GM18499 (cell line): ENCODE measurements at regions not wholly inside any gene's neighbourhood (a gene's known extent, or its start where the extent isn't known, plus 50 kb on each side); places are given as distances from the start of the nearest gene placed in this dataset.

ENCODE experiments used
- ATAC-seq: cut with Tn5 transposase; IDR thresholded peaks from one replicate; pipeline ENCODE4 v1.9.1; 2021; ENCODE audit warnings: moderate number of reproducible peaks; ENCODE audit not compliant: insufficient read depth, unreplicated experiment

DNA sequence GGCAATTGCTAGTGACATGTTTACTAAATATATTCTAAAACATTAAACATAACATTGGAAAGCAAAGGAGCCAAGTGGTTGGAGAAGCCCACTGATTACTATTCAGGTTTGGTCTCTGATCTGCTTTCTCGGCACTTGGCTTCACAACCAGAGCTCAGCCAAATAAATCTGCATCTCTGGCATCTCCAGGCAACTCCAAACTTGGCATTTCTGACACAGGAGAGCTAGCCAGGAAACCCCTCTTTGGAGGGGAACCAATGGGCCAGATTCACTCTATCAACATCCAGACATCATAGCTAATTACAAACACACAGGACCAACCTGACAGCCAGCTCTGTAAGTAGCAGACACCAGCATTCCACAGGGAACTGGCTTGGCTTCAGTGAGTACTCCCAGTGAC is 150.3 kb upstream of the ETAA1 start:
- no peak for ATAC-seq

DNA sequence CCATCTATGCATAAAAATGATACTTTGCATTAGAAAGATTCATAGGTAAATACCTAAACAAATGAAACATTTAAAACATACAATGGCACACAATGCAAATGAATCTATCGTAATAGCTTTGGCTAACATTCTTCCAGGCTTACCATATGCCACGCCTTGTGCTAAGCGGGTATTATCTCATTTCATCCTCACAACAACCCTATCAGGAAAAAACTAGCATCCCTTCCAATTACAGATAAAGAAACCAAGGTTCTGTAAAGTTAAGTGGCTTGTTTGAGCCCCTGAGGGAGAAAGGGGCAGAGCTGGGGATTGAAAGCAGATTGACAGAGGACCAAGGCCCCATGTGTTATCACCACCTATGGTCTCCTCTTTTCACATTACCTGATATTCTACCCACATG is 145.4 kb upstream of the ETAA1 start:
- ATAC-seq = no peak

DNA sequence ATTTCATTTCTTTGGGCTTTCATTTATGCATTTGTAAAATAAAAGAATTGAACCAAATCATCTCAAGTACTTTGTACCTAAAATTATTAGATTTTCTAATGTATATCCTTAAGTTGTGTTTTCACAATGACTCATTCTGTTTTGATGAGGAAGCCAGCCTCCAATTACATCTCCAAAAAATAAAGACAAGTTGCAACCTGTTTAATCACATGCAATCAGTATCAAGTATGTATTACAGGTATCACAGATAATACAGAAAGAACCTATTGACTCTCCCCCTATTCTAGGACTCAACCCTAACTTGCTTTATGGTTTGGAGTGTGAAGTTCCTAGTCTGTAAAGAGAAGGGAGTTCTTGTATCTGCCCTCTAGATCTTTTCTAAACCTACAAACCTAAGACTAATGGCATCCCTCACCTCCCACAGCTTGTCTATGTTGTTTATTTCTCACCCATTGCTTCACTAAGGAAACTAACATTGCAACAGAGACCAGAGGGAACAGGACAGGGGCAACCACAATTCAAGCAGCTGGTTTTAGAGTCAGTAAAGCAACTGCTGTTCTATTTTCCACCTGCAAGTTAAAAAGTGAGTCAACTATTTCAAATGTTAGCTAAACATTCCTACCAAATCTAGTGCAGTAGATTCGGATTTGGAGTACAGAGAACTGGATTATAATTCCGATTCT is 141.1 kb upstream of the ETAA1 start:
- no peak for ATAC-seq

DNA sequence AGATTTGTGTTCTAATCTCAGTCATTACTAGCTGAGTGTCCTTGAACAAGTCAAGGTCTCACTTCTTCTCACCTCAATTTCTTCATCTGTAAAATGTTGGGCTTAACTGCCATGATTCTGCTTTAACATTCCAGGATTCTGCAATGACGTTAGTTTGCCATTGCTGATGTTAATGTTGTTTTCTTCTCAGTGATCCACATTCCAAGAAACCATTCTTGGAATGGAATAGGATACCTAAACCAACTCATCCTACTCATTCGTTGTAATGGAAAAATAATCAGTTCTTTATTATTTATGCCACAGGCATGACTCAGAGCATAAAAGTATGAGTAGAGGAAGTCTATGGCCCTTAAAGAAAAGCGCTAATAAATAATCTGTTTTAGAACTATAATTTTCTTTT is 140.2 kb upstream of the ETAA1 start:
- ATAC-seq = no peak

DNA sequence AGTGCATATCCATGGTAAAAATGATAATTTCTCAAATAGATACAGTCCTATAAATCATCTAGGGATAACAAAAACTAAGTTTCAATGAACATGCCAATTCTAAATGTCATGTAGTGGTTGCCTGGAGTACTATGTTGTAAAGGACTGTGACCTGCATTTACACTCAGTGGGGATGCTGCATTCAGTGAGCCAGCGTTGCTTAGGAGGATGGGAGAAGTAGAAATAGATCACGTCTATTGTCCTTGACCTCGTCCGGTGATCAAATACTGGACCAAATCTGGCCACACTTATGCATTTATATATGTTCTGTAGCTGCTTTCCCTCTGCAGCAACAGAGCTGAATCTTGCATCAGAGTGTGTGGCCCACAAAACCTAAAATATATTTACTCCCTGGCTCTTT is 139.0 kb upstream of the ETAA1 start:
- ATAC-seq = no peak

DNA sequence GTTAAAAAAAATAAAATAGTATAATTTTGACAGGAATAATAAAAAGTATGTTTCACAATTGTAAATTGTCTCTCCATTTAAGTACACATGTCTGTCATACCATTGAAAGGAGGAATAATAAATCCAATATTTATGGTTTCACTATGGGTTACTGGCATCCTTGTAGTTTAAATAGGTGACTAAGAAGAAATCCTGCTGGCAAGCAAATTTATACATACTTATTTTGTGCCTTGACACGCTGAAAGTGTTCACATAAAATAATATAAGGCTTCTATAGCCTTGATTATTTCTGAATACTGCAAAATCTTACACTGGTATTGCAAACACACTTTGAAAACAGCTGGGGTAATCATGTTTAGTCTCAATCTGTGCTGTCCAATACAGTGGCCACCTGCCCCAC is 138.3 kb upstream of the ETAA1 start:
- ATAC-seq = no peak

DNA sequence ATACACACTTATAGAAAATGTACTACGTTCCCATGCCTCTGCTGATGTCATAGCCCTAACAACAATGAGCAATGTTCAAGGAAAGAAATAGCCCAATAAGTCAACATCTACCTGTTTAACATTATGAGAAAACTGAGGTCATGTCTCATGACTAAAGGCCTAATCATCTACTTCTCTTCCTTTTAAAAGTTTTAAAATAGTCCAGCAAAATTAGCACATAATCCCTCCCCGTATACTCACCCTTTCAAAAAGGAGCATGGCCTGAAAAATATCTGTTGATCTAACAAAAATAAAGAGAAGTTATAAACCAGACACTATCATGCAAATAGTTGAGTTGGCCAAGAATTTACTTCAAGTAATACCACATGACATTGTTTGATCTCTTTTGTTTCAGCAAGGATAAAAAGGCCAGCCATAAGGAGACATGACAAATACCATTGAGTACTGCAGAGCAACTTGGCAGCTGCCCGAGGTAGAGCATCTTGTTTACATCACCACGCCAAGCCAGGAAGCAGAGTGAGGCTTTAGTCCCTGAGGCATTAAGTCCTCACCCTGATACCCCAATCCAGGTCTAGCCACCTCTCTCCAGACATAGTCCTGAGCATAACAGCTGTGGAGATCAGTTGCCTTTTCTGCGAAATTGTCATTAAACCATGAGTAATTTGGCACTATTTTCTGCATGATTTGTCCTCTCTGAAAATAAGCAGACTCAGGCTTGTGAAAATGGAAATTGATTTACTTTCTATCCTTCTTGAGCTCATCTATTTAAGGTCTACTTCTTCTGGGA is 137.4 kb upstream of the ETAA1 start:
- ATAC-seq = no peak

DNA sequence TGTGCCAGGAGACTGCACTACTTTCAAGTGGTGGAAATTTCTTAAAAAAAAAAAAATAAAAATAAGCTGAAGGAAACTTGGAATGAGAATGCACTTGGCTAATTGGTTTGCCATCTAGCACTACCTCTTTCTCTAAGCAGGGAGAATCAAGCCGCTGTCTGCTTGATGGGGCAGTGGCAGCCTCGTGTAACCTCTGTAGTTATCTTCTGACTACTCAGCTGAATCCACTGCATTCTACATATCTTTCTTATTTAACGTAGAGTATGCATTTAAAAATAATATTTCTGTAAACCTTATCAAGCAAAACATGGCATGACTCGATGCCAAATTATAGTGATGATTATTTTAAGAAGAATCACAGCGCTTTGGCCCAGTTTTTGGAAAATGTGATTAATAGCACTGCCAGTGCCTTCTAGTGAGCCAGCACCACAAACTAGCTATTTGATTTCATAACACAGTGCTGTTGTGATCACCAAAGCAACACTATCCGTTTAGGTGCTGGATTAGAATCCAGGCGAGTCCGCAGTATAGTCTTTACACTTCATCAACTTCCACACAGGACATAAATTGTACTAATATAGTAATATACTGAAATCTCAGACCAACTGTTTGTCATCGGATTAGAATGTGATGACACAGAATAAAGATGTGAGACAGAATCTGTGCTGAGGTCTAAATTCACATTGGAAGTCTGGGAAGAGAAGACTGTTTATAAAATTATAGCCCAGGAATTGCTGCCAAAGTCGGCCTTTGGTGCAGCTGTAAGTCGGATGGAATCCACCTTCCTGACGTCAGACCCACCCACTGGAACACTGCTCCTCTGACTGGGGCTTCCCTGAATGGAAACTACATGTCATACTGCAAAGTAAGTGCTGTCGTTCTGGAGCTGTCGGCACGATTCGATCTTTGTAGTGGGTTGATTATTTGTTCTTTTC is 136.5 kb upstream of the ETAA1 start:
- no peak for ATAC-seq

DNA sequence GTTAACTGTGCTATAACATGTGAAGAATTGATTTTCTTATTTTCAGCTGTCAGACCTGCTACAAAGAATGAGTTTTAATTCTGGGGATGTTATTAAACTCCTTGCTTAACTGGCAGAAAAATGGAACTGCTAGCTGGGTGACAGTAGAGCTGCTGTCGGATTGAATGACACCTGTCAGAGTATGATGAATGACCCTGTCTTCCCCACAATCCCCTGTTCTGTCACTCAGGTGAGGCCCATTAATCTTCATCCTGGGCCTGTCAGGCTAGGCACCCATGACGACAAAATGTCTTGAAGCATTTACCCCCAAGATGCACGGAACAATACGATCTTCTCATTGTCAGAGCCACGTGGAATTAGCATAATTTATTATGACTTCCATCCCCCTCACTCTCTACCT is 129.9 kb upstream of the ETAA1 start:
- no peak for ATAC-seq

DNA sequence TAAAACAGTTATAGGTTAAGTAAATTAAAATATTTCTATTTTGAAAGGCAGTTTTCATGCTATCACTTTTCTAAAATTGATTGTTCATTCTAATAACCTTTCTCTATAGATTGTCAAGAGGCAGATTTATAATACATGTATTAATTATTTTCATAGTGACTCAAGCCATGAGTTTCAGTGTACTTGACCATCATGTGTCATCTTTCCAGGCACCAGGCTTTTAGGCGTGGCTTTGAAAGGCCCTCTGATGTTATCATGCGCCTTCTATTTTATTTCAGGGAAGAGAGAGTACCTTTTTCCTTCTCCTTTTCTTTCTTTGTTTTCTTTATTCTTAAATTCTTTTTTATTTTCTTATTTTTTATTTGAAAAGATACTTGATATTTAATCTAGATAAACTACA is 128.3 kb upstream of the ETAA1 start:
- ATAC-seq = no peak

DNA sequence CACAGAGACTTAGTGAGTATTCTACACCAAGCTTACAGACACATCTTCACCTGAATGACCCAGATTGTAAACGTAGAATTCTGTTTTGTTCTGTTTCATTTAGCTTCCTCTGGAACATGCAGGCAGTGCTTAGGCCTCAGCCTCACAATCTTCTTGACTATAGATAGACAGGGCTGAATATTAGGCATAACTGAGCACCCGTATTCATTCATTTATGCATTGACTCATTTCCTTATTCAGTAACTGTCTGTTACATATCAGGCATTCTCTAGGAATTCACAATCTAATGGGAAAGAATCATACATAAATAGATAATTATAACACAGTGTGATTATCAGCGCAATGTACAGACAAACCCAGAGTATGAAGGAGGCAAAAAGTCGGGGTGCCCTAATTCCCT is 124.9 kb upstream of the ETAA1 start:
- no peak for ATAC-seq

DNA sequence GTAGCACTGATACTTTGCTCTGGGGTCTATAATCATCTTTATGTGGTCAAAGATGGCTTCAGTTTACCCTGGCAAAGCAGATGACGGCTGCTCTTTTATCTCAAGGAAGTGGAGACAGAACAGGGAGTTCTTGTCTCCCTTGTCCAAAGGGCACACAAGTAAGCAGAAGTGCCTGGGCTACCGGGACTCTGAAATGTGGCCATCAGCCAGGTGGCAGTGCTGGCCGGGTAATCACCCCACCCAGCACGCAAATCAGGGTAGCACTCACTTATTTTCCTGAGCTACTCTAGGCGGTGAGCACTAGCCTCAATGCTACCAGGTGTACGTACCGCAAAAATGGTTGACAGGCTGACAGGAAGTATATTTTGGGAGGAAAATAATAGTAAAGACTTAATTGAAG is 119.7 kb upstream of the ETAA1 start:
- ATAC-seq = no peak

DNA sequence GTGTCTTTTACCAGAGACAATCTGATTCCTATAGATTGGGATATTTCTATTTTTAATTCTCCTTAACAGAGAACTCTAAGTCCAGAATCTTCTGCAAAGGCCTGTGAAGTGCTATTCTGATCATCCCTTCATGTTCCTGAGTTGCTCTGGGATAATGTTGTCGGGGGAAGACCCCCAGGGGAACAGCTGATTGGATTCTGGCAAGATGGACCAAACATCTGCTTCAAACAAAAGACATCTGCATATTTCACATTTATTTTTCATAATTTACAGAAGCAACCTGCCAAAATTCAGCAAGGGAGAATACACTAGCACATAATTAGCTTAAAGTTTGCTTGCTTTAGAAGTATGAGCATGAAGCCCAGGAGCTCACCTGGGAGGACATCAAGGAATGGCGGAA is 116.0 kb upstream of the ETAA1 start:
- no peak for ATAC-seq

DNA sequence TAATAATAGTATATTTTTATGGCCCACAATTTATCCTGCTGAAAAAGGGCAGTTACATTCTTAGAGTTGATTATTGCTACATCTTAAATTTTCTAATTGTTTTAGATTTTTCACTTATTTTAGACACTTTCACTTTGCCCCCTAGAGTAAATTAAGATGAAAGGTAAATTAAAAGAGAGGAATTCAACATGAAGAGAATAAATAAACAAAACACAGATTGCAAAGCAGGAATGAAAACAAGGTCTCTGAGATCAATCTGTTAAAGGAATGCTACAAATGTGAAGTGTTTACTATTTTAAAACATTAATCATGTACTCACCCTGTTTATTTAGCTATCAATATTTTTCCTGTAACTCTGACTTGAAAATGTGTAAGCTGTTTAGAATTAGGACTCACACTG is 113.5 kb upstream of the ETAA1 start:
- no peak for ATAC-seq

DNA sequence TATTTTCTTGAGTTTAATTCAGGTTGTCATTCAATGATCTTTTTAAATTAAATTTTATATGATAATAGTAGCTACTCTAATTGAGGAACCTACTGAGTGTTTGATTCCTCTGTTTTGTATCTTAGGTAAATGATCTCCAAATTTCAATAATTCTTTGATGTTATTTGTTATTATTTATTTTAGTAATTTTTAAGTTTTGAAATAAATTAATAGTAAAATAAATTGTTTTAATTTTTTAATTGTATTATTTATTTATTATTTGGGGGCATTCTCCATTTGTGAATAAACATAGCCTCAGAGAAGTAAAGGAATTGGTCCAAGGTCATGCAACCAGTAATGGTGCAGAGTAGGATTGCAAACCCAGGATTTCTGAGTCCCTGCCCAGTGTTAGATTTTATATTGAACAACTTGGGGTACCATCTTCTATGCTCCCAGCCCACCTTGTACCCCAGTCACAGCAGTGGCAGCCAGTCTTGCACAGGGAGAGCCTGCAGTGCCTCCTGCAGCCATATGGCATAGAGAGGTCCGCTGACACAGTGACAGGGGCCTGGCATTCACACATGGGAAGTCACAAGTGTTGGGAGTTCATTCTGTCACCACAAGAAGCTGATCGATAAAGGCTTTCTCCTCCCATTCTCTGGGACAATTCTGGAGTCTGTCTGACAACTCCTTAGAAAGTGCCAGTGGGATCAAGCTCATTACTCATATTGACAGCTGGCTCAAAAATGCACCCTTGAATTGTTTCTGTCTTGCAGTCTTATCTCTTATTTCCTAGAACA is 110.0 kb upstream of the ETAA1 start:
- ATAC-seq = no peak

DNA sequence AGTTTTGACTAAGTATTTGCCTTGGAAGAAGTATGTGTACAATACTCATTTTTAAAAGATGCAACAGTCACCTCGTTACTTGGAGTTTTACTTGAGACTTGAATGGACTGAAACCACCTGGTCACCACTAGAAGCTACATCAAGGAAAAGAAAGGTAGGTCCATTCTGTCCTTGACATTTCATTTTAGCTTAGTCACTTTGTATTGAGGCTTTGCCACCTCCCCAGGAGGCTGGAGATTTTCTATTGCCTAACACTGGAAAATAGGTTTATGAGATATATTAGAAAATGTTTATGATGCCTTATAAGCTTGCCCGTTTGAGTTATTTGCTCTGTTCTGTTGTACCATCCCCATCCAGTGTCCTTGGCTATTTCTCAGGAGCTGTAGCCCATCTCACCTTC is 107.9 kb upstream of the ETAA1 start:
- ATAC-seq = no peak

DNA sequence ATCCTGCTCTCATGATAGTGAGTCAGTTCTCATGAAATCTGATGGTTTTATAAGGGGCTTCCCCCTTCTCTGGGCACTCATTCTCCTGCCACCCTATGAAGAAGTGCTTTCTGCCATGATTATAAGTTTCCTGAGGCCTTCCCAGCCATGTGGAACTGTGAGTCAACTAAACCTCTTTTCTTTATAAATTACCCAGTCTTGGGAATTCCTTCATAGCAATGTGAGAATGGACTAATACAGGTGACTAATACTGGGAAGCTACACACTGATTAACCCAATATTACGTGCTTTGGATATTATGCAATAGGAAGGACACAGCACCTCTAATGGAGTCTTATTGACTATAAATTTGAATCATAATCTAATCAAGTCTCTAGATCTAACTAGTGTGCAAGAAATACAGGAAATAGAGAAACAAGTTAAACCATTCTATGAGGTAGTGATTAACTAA is 107.2 kb upstream of the ETAA1 start:
- no peak for ATAC-seq

DNA sequence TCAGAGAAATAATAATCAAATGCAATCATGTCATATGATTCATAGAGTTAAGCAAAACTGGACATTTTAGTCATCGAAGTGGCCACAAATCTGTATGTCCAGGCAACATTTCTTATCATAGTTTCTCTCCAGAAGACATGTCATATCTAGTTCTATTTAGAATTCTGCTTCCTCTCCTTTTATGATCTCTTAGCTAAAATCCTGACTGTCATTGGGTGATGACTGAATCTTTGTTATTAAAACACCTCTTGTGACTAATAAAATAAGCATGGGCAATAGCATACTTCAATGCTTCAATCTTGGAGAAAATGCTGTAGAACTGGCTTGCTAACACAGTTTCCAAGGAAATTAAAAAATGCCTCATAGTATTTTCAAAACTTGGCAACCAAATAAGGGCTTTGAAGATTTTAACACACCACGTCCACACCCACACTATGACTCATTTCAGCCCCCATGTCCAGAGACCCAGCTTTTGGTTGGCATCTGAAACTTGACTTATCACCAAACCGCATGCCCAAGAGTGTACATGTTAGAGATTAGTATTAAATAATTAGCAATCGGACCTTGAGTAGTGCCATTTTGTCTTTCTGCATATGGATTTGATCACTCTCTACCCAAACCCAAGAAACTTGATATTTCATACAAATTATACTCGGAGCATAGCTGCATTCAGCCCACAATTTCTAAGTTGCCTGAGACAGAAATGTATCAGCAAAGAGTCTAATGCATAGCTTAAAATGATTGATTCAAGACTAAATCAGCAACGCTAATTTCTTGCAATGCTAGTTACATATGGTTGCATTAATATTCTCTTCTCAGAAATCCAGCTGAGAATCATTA is 106.5 kb upstream of the ETAA1 start:
- ATAC-seq = no peak

DNA sequence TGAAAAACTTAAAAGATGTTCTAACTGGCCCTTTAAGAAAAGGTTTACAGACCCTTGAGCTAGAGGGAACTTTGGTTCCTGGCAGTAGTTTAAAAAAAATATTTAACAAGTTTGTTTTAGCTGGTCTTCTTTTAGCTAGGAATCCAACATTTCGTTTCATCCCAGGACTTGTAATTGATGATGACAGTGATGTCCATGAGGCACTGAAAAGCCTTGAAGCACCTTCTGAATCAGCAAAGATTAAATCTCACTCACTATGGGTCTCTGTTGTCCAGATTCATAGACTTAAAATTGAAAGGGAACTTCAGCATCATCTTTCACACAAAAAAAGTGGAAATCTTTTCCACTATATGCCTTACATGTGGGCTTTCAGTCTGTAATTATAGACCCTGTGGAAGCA is 102.9 kb upstream of the ETAA1 start:
- no peak for ATAC-seq
